ENCODE measurements at regions not wholly inside any gene's neighbourhood (a gene's known extent, or its start where the extent isn't known, plus 50 kb on each side); places are given as distances from the start of the nearest gene placed in this dataset.

GRCh38 chr2:41568648-41569047 lies 479.2 kb upstream of the PKDCC start:
- WGBS (ENCODE audit: insufficient coverage, low coverage, low lambda C conversion rate, missing lambda C conversion rate) = 35% methylated on average over 1 of the region's 1 CpG
- no peaks in the 10 kb centered on the region for H3K9me3 ChIP-seq
- no peak for ATAC-seq

GRCh38 chr2:41572154-41572553 lies 475.7 kb upstream of the PKDCC start:
- Histone ChIP-seq H3K4me1 (no peaks in the 10 kb centered on the region), H3K4me3 (no peak overlapping the region), H3K36me3 (no peaks in the 10 kb centered on the region), H3K9me3 (no peaks in the 10 kb centered on the region), H3K27me3 (no peaks in the 10 kb centered on the region), H3K27ac (no peak overlapping the region)
- 46% methylated on average over 2 of the region's 3 CpGs for WGBS (ENCODE audit: insufficient coverage, low coverage, low lambda C conversion rate, missing lambda C conversion rate)
- ATAC-seq (no peak), DNase-seq (no peak)
- TF ChIP-seq CTCF (IDR thresholded peaks at IDR 0.05) (no peak), POLR2A (IDR thresholded peaks at IDR 0.05) (no peak)
- intact Hi-C loops (cut with DNase I) = no loop called here

More at GRCh38 chr2:41568648-41569047, 479.2 kb upstream of the PKDCC start:
- Histone ChIP-seq H3K36me3 (no peaks in the 10 kb centered on the region), H3K27ac (no peak overlapping the region), H3K27me3 (no peaks in the 10 kb centered on the region), H3K4me1 (no peaks in the 10 kb centered on the region), H3K4me3 (no peak overlapping the region)
- intact Hi-C loops (cut with DNase I) = no loop called here
- TF ChIP-seq CTCF (IDR thresholded peaks at IDR 0.05) (no peak), POLR2A (IDR thresholded peaks at IDR 0.05) (no peak)
- DNase-seq = no peak

- ATAC-seq (no peak), DNase-seq (no peak)
- 45% methylated on average over 2 of the region's 2 CpGs for WGBS (ENCODE audit: insufficient coverage, low coverage, low lambda C conversion rate, missing lambda C conversion rate)
- intact Hi-C loops (cut with DNase I) = no loop called here
- no peak for TF ChIP-seq CTCF (IDR thresholded peaks at IDR 0.05)
- TF ChIP-seq POLR2A (IDR thresholded peaks at IDR 0.05) = no peak
- no peak overlapping the region for H3K4me3 ChIP-seq
- no peak overlapping the region for H3K27ac ChIP-seq
- H3K27me3 ChIP-seq = no peaks in the 10 kb centered on the region
- H3K9me3 ChIP-seq = no peaks in the 10 kb centered on the region
- no peaks in the 10 kb centered on the region for H3K4me1 ChIP-seq
- H3K36me3 ChIP-seq = no peaks in the 10 kb centered on the region
Observed at GRCh38 chr2:41576423-41576822, 471.4 kb upstream of the PKDCC start.

- DNase-seq (no peak), ATAC-seq (no peak)
- no peak overlapping the region for H3K4me3 ChIP-seq
- 47% methylated on average over 2 of the region's 2 CpGs for WGBS (ENCODE audit: insufficient coverage, low coverage, low lambda C conversion rate, missing lambda C conversion rate)
- no peaks in the 10 kb centered on the region for H3K36me3 ChIP-seq
- no peak overlapping the region for H3K27ac ChIP-seq
- H3K27me3 ChIP-seq = no peaks in the 10 kb centered on the region
- TF ChIP-seq POLR2A (IDR thresholded peaks at IDR 0.05) (no peak), CTCF (IDR thresholded peaks at IDR 0.05) (no peak)
- intact Hi-C loops (cut with DNase I) = no loop called here
- no peaks in the 10 kb centered on the region for H3K9me3 ChIP-seq
- no peaks in the 10 kb centered on the region for H3K4me1 ChIP-seq
Observed at GRCh38 chr2:41579806-41580205, 468.0 kb upstream of the PKDCC start.

- intact Hi-C loops (cut with DNase I) = no loop called here
- TF ChIP-seq CTCF (IDR thresholded peaks at IDR 0.05) = no peak
- TF ChIP-seq POLR2A (IDR thresholded peaks at IDR 0.05) = no peak
- H3K4me3 ChIP-seq = no peak overlapping the region
- 52% methylated on average over 4 of the region's 4 CpGs for WGBS (ENCODE audit: insufficient coverage, low coverage, low lambda C conversion rate, missing lambda C conversion rate)
- H3K9me3 ChIP-seq = no peaks in the 10 kb centered on the region
- no peaks in the 10 kb centered on the region for H3K36me3 ChIP-seq
- no peaks in the 10 kb centered on the region for H3K4me1 ChIP-seq
- H3K27ac ChIP-seq = no peak overlapping the region
- H3K27me3 ChIP-seq = no peaks in the 10 kb centered on the region
- ATAC-seq = no peak
- no peak for DNase-seq
Observed at GRCh38 chr2:41580806-41581205, 467.0 kb upstream of the PKDCC start.
